Renal cortical epithelial cell (primary cell): ENCODE measurements at regions not wholly inside any gene's neighbourhood (a gene's known extent, or its start where the extent isn't known, plus 50 kb on each side); places are given as distances from the start of the nearest gene placed in this dataset.
"Not testable (repeated sequence)": the region's sequence is repeated elsewhere in the genome, so short reads cannot be mapped to it uniquely, and the experiment has no call there.

Source experiments
- DNase-seq: peaks from one replicate; pipeline ENCODE4 v3.0.0-alpha.2; 2011; ENCODE audit warnings: low read depth

GRCh38 chr1:168490306-168490705, 53.5 kb downstream of the XCL2 start:
- no peak for DNase-seq

GRCh38 chr1:168488138-168488537, 55.7 kb downstream of the XCL2 start:
- peak; percentile 64 for DNase-seq

- not testable (repeated sequence) for DNase-seq
Observed at GRCh38 chr1:168486820-168487219, 57.0 kb downstream of the XCL2 start.

- peak; percentile 56 for DNase-seq
Observed at GRCh38 chr1:168485048-168485447, 58.7 kb downstream of the XCL2 start.

- DNase-seq, result no peak
Observed at GRCh38 chr1:168484083-168484482, 59.7 kb downstream of the XCL2 start.

- DNase-seq, result peak; percentile 97
Observed at GRCh38 chr1:168483539-168483938, 60.3 kb downstream of the XCL2 start.

- no peak for DNase-seq
Observed at GRCh38 chr1:168482106-168482505, 61.7 kb downstream of the XCL2 start.

- DNase-seq, result no peak
Observed at GRCh38 chr1:168481586-168481985, 62.2 kb downstream of the XCL2 start.

GRCh38 chr1:168480997-168481396, 62.8 kb downstream of the XCL2 start:
- DNase-seq, result no peak

- no peak for DNase-seq
Observed at GRCh38 chr1:168477792-168478191, 66.0 kb downstream of the XCL2 start.

- DNase-seq, result no peak
Observed at GRCh38 chr1:168476588-168477385, 67.0 kb downstream of the XCL2 start.

GRCh38 chr1:168474322-168474721, 69.5 kb downstream of the XCL2 start:
- DNase-seq, result no peak

GRCh38 chr1:168473126-168473525, 70.7 kb downstream of the XCL2 start:
- no peak for DNase-seq

GRCh38 chr1:168472223-168472622, 71.6 kb downstream of the XCL2 start:
- DNase-seq, result no peak

GRCh38 chr1:168470901-168471431, 72.8 kb downstream of the XCL2 start:
- peak; percentile 99 for DNase-seq

- DNase-seq, result peak; percentile 62
Observed at GRCh38 chr1:168469690-168470089, 74.1 kb downstream of the XCL2 start.

GRCh38 chr1:168468822-168469221, 75.0 kb downstream of the XCL2 start:
- DNase-seq, result no peak

- peak; percentile 73 for DNase-seq
Observed at GRCh38 chr1:168468042-168468809, 75.6 kb downstream of the XCL2 start.

GRCh38 chr1:168467452-168467851, 76.3 kb downstream of the XCL2 start:
- peak; percentile 94 for DNase-seq

GRCh38 chr1:168466714-168467131, 77.1 kb downstream of the XCL2 start:
- no peak for DNase-seq

GRCh38 chr1:168466092-168466713, 77.6 kb downstream of the XCL2 start:
- peak; percentile 99 for DNase-seq

GRCh38 chr1:168461108-168461507, 82.7 kb downstream of the XCL2 start:
- DNase-seq, result not testable (repeated sequence)
